ENCODE measurements at regions not wholly inside any gene's neighbourhood (a gene's known extent, or its start where the extent isn't known, plus 50 kb on each side); places are given as distances from the start of the nearest gene placed in this dataset.

GRCh38 chr7:131911112-131911511 lies 354.7 kb upstream of the PODXL start:
- TF ChIP-seq CTCF (IDR thresholded peaks at IDR 0.05; ENCODE audit: low read depth, low read length, poor library complexity, severe bottlenecking) (no peak), EZH2phosphoT487 (IDR thresholded peaks at IDR 0.05; ENCODE audit: borderline replicate concordance, low read length) (no peak)
